ENCODE measurements at regions not wholly inside any gene's neighbourhood (a gene's known extent, or its start where the extent isn't known, plus 50 kb on each side); places are given as distances from the start of the nearest gene placed in this dataset.
"Not testable (repeated sequence)": the region's sequence is repeated elsewhere in the genome, so short reads cannot be mapped to it uniquely, and the experiment has no call there.

DNA sequence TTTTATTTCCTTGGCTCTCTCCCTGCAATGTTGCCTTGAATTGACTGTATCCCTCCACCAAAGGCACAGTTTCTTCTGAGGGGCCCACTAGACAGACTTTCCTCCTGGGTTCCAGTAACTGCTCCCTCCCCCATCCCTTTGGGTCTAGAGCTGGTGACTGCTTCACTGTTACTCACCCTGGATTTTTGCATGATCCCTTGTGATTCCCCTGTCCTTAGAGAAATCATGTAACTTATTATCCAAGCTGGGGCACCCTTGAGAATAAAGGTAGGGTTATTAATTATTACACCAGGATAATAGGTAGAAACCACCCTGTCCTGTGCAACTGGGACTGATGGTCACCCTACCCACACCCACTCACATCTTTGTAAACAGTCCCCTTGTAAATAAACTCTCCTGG, 67.5 kb upstream of the FYN start:
- Histone ChIP-seq H3K36me3 (ENCODE audit: insufficient read depth, insufficient read length, low read length) (no peaks in the 10 kb centered on the region), H3K9me3 (ENCODE audit: insufficient read depth, low read length) (peaks cover 10% of the 10 kb centered on the region; the same call in 1 of the 2 replicates), H3K4me3 (ENCODE audit: insufficient read length, low read depth) (no peak overlapping the region), H3K9ac (ENCODE audit: insufficient read length, low read depth) (no peak overlapping the region), H3K4me1 (ENCODE audit: insufficient read depth, insufficient read length) (no peaks in the 10 kb centered on the region), H3K27me3 (ENCODE audit: insufficient read depth, insufficient read length) (no peaks in the 10 kb centered on the region)
- DNase-seq (ENCODE audit: low read depth, low spot score), result no peak
- TF ChIP-seq ZNF274 (IDR thresholded peaks at IDR 0.05; ENCODE audit: low read depth, low read length) (no peak), YY1 (IDR thresholded peaks at IDR 0.05; ENCODE audit: insufficient read depth, insufficient read length) (no peak), SUZ12 (IDR thresholded peaks at IDR 0.05; ENCODE audit: extremely low read depth, insufficient read depth, insufficient read length) (no peak)

- TF ChIP-seq YY1 (IDR thresholded peaks at IDR 0.05; ENCODE audit: insufficient read depth, insufficient read length) (no peak), SUZ12 (IDR thresholded peaks at IDR 0.05; ENCODE audit: extremely low read depth, insufficient read depth, insufficient read length) (no peak), ZNF274 (IDR thresholded peaks at IDR 0.05; ENCODE audit: low read depth, low read length) (no peak)
- DNase-seq (ENCODE audit: low read depth, low spot score), result no peak
- Histone ChIP-seq H3K36me3 (ENCODE audit: insufficient read depth, insufficient read length, low read length) (no peaks in the 10 kb centered on the region), H3K27me3 (ENCODE audit: insufficient read depth, insufficient read length) (no peaks in the 10 kb centered on the region), H3K4me3 (ENCODE audit: insufficient read length, low read depth) (no peak overlapping the region), H3K9ac (ENCODE audit: insufficient read length, low read depth) (no peak overlapping the region), H3K9me3 (ENCODE audit: insufficient read depth, low read length) (peaks cover 10% of the 10 kb centered on the region; the same call in 1 of the 2 replicates), H3K4me1 (ENCODE audit: insufficient read depth, insufficient read length) (no peaks in the 10 kb centered on the region)
These were observed 68.6 kb upstream of the FYN start for GRCh38 chr6:111941686-111942330.

DNA sequence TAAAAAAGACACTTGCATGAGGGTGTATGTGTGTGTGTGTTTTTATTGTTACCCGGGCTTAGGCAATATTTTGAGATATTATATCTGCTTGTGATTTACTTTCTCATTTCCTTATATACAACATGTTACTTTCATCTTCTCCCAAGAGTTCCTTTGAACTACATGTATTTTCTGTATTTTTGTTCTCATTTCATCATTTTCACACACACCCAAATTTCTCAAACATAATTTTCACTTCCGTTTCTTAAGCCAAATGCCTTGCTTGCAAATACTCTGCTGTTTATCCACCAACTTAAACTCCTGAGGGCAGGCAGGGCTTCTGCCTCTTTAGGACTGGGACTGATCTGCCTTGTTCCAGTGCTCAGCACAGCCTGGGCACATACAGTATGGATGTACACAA, 69.3 kb upstream of the FYN start:
- Histone ChIP-seq H3K36me3 (ENCODE audit: insufficient read depth, insufficient read length, low read length) (no peaks in the 10 kb centered on the region), H3K9me3 (ENCODE audit: insufficient read depth, low read length) (peaks cover 10% of the 10 kb centered on the region; the same call in 1 of the 2 replicates), H3K27me3 (ENCODE audit: insufficient read depth, insufficient read length) (no peaks in the 10 kb centered on the region), H3K4me1 (ENCODE audit: insufficient read depth, insufficient read length) (no peaks in the 10 kb centered on the region), H3K9ac (ENCODE audit: insufficient read length, low read depth) (no peak overlapping the region), H3K4me3 (ENCODE audit: insufficient read length, low read depth) (no peak overlapping the region)
- no peak for DNase-seq (ENCODE audit: low read depth, low spot score)
- TF ChIP-seq ZNF274 (IDR thresholded peaks at IDR 0.05; ENCODE audit: low read depth, low read length), result no peak
- TF ChIP-seq YY1 (IDR thresholded peaks at IDR 0.05; ENCODE audit: insufficient read depth, insufficient read length), result no peak
- TF ChIP-seq SUZ12 (IDR thresholded peaks at IDR 0.05; ENCODE audit: extremely low read depth, insufficient read depth, insufficient read length), result no peak

DNA sequence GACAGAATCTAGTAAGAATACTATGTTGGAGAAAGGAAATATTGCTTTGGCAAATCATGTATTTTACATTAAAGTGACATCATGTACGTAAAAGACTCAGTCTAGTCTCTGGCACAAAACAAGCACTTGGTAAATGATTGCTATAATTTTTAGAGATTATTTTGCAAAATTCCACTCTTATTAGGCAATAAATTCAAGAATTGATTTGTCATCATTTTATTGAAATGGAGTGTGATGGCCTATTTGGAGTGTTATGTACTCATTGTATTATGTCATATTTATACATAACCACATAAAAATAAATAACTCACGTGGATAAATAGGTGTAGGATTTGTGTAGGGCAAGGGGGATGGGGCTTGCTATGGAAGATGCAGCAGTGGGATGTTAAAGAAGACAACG, 70.0 kb upstream of the FYN start:
- Histone ChIP-seq H3K4me1 (ENCODE audit: insufficient read depth, insufficient read length) (no peaks in the 10 kb centered on the region), H3K4me3 (ENCODE audit: insufficient read length, low read depth) (no peak overlapping the region), H3K9me3 (ENCODE audit: insufficient read depth, low read length) (peaks cover 10% of the 10 kb centered on the region; the same call in 1 of the 2 replicates), H3K36me3 (ENCODE audit: insufficient read depth, insufficient read length, low read length) (no peaks in the 10 kb centered on the region), H3K9ac (ENCODE audit: insufficient read length, low read depth) (no peak overlapping the region), H3K27me3 (ENCODE audit: insufficient read depth, insufficient read length) (no peaks in the 10 kb centered on the region)
- TF ChIP-seq SUZ12 (IDR thresholded peaks at IDR 0.05; ENCODE audit: extremely low read depth, insufficient read depth, insufficient read length) (no peak), YY1 (IDR thresholded peaks at IDR 0.05; ENCODE audit: insufficient read depth, insufficient read length) (no peak), ZNF274 (IDR thresholded peaks at IDR 0.05; ENCODE audit: low read depth, low read length) (no peak)
- no peak for DNase-seq (ENCODE audit: low read depth, low spot score)

GRCh38 chr6:111943726-111944125, 70.5 kb upstream of the FYN start:
- no peaks in the 10 kb centered on the region for H3K27me3 ChIP-seq (ENCODE audit: insufficient read depth, insufficient read length)
- no peak overlapping the region for H3K4me3 ChIP-seq (ENCODE audit: insufficient read length, low read depth)
- no peaks in the 10 kb centered on the region for H3K36me3 ChIP-seq (ENCODE audit: insufficient read depth, insufficient read length, low read length)
- TF ChIP-seq ZNF274 (IDR thresholded peaks at IDR 0.05; ENCODE audit: low read depth, low read length) (no peak), YY1 (IDR thresholded peaks at IDR 0.05; ENCODE audit: insufficient read depth, insufficient read length) (no peak), SUZ12 (IDR thresholded peaks at IDR 0.05; ENCODE audit: extremely low read depth, insufficient read depth, insufficient read length) (no peak)
- H3K9ac ChIP-seq (ENCODE audit: insufficient read length, low read depth), result no peak overlapping the region
- H3K9me3 ChIP-seq (ENCODE audit: insufficient read depth, low read length), result peaks cover 10% of the 10 kb centered on the region; the same call in 1 of the 2 replicates
- no peaks in the 10 kb centered on the region for H3K4me1 ChIP-seq (ENCODE audit: insufficient read depth, insufficient read length)
- no peak for DNase-seq (ENCODE audit: low read depth, low spot score)

GRCh38 chr6:111944541-111944940, 71.3 kb upstream of the FYN start:
- DNase-seq (ENCODE audit: low read depth, low spot score), result no peak
- TF ChIP-seq ZNF274 (IDR thresholded peaks at IDR 0.05; ENCODE audit: low read depth, low read length), result no peak
- TF ChIP-seq YY1 (IDR thresholded peaks at IDR 0.05; ENCODE audit: insufficient read depth, insufficient read length), result no peak
- TF ChIP-seq SUZ12 (IDR thresholded peaks at IDR 0.05; ENCODE audit: extremely low read depth, insufficient read depth, insufficient read length), result no peak
- peaks cover 10% of the 10 kb centered on the region; the same call in 1 of the 2 replicates for H3K9me3 ChIP-seq (ENCODE audit: insufficient read depth, low read length)
- no peak overlapping the region for H3K9ac ChIP-seq (ENCODE audit: insufficient read length, low read depth)
- no peaks in the 10 kb centered on the region for H3K4me1 ChIP-seq (ENCODE audit: insufficient read depth, insufficient read length)
- H3K36me3 ChIP-seq (ENCODE audit: insufficient read depth, insufficient read length, low read length), result no peaks in the 10 kb centered on the region
- no peaks in the 10 kb centered on the region for H3K27me3 ChIP-seq (ENCODE audit: insufficient read depth, insufficient read length)
- H3K4me3 ChIP-seq (ENCODE audit: insufficient read length, low read depth), result no peak overlapping the region

- no peak for DNase-seq (ENCODE audit: low read depth, low spot score)
- H3K4me1 ChIP-seq (ENCODE audit: insufficient read depth, insufficient read length), result no peaks in the 10 kb centered on the region
These were observed 76.3 kb upstream of the FYN start for GRCh38 chr6:111949546-111949945.

DNA sequence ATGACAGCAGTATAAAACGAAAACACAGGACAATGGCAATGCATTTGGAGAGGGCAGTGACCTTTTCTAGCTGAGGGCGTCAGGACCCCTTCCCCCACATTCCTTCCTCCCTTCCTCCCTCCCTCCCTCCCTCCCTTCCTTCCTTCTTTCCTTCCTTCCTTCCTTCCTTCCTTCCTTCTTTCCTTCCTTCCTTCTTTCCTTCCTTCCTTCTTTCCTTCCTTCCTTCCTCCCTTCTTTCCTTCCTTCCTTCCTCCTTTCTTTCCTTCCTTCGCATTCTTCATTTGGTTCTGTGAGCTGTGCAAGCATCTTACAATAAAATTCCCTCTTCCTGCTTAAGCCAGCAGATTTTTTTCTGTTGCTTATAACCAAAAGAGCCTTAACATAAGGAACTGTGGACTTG, 76.7 kb upstream of the FYN start:
- DNase-seq (ENCODE audit: low read depth, low spot score); H3K9me3 ChIP-seq (ENCODE audit: insufficient read depth, low read length); H3K9ac ChIP-seq (ENCODE audit: insufficient read length, low read depth); H3K4me3 ChIP-seq (ENCODE audit: insufficient read length, low read depth); H3K27me3 ChIP-seq (ENCODE audit: insufficient read depth, insufficient read length); H3K4me1 ChIP-seq (ENCODE audit: insufficient read depth, insufficient read length); H3K36me3 ChIP-seq (ENCODE audit: insufficient read depth, insufficient read length, low read length): not testable (repeated sequence)

More at GRCh38 chr6:111949546-111949945, 76.3 kb upstream of the FYN start:
- H3K9ac ChIP-seq (ENCODE audit: insufficient read length, low read depth), result no peak overlapping the region
- no peaks in the 10 kb centered on the region for H3K27me3 ChIP-seq (ENCODE audit: insufficient read depth, insufficient read length)
- H3K9me3 ChIP-seq (ENCODE audit: insufficient read depth, low read length), result no peaks in the 10 kb centered on the region
- TF ChIP-seq YY1 (IDR thresholded peaks at IDR 0.05; ENCODE audit: insufficient read depth, insufficient read length), result no peak
- no peak for TF ChIP-seq SUZ12 (IDR thresholded peaks at IDR 0.05; ENCODE audit: extremely low read depth, insufficient read depth, insufficient read length)
- no peak for TF ChIP-seq ZNF274 (IDR thresholded peaks at IDR 0.05; ENCODE audit: low read depth, low read length)
- H3K36me3 ChIP-seq (ENCODE audit: insufficient read depth, insufficient read length, low read length), result no peaks in the 10 kb centered on the region
- H3K4me3 ChIP-seq (ENCODE audit: insufficient read length, low read depth), result no peak overlapping the region
